Bronchial epithelial cell (primary cell): ENCODE measurements at regions not wholly inside any gene's neighbourhood (a gene's known extent, or its start where the extent isn't known, plus 50 kb on each side); places are given as distances from the start of the nearest gene placed in this dataset.

Source experiments
- DNase-seq: peaks from one replicate; pipeline ENCODE4 v3.0.0-alpha.2; 2010; ENCODE audit warnings: low read depth
- FAIRE-seq: peaks from 2 replicates; lab custom pipeline; 2011; peaks lifted over from hg19 to GRCh38; lab: Jason Lieb, UNC
- H3K27me3 ChIP-seq: 2 replicates; pipeline ENCODE4 v1.5.1; 2011; ENCODE audit warnings: low read length; ENCODE audit not compliant: control insufficient read depth, insufficient read depth
- H3K36me3 ChIP-seq: 2 replicates; pipeline ENCODE4 v1.5.1; 2011; ENCODE audit warnings: low read length; ENCODE audit not compliant: control insufficient read depth, insufficient read depth
- H3K4me3 ChIP-seq: 2 replicates; pipeline ENCODE4 v1.5.1; 2011; ENCODE audit warnings: mild to moderate bottlenecking, low read depth, low read length, control low read depth
- CTCF ChIP-seq: IDR thresholded peaks from 2 replicates; pipeline ENCODE4 v1.5.1; 2011; ENCODE audit warnings: mild to moderate bottlenecking, moderate library complexity, low read length, control low read depth, inconsistent platforms; ENCODE audit not compliant: insufficient read depth, severe bottlenecking

- H3K4me3 ChIP-seq: no peak overlapping the region
- no peaks in the 10 kb centered on the region for H3K36me3 ChIP-seq
- TF ChIP-seq CTCF: no peak
- H3K27me3 ChIP-seq: no peaks in the 10 kb centered on the region
- FAIRE-seq: no peak
- DNase-seq: no peak
Observed at GRCh38 chr15:47506329-47507100, 210.8 kb upstream of the SEMA6D start.

DNA sequence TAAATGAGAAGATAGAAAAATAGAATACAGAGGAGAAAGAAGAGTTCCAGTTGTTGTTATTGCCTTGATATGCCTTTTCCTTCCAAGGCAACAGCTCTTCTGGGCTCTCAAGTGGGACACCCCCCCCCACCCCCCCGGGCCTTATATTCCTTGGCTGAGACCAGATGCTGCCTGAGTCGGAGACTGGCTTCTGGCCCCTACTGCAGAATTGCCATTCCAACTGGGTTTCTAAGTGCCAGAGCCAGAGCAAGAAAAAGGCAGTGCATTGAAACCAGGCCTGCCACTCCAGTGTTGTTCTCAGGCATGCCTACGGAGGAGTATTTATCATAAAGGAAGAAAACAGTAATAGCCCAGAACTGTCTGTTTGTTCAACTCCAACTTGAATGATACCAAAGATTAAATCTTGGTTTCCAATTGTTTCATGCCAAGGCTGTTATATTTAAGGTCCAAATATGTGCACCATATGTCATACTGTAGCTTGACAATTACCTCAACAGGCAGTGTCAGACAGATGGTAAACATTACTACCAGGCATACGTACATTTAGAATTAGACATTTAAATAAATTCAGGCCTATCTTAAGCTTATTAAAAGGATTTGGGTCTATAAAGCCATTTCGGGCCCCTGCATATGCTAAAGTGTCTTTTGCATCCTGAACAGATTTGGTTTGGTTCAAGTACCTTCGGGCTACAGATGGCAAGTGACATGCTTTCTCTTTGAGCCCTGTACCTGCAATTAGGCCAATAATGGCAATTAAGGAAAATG is 209.9 kb upstream of the SEMA6D start:
- Histone ChIP-seq H3K27me3 (no peaks in the 10 kb centered on the region), H3K4me3 (no peak overlapping the region), H3K36me3 (no peaks in the 10 kb centered on the region)
- TF ChIP-seq CTCF: no peak
- no peak for FAIRE-seq
- no peak for DNase-seq

- no peak for TF ChIP-seq CTCF
- no peak overlapping the region for H3K4me3 ChIP-seq
- FAIRE-seq: no peak
- no peaks in the 10 kb centered on the region for H3K36me3 ChIP-seq
- no peak for DNase-seq
- H3K27me3 ChIP-seq: no peaks in the 10 kb centered on the region
Observed at GRCh38 chr15:47511261-47511660, 206.0 kb upstream of the SEMA6D start.

DNA sequence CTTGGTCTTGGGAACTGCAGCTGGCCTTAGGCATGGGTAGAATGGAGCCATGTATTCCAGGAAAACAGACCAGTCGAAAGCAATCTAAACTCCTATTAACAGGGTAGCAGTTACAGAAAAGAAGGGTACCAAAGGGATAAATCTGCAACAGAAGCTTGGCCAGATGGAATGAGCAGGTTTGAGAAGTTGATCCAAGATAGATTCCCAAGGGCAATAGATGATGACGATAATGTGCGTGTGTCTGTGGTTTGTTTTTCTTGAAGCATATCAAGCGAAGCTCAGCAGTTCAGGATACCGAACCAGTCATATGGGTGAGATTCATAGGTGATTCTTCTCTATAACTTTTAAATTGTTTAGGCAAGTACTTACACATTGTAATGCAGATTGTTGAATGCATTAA is 203.8 kb upstream of the SEMA6D start:
- DNase-seq (no peak), FAIRE-seq (no peak)
- no peaks in the 10 kb centered on the region for H3K36me3 ChIP-seq
- no peak overlapping the region for H3K4me3 ChIP-seq
- no peak for TF ChIP-seq CTCF
- no peaks in the 10 kb centered on the region for H3K27me3 ChIP-seq

DNA sequence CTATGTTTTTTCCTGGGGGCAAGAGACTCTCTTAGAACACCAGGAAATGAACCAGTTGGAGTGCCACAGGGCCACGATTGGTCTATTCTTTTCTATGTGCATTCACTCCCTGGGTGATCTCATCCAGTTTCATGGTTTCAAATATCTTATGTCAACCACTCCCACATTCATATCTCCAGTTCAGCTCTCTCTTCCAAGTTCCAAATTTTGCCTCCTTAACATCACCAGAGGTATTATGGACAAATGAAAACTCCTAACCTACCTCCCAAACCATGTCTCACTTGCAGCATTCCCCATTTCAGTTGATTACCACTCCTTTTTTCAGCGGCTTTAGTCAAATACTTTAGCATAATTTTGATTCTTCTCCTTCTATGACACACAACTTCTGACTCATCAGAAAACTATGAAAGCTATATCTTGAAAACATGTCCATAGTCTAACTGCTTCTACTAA is 203.1 kb upstream of the SEMA6D start:
- H3K36me3 ChIP-seq: no peaks in the 10 kb centered on the region
- FAIRE-seq (peak; percentile 83), DNase-seq (peak; percentile 84)
- TF ChIP-seq CTCF: no peak
- no peak overlapping the region for H3K4me3 ChIP-seq
- no peaks in the 10 kb centered on the region for H3K27me3 ChIP-seq
